ENCODE measurements at regions not wholly inside any gene's neighbourhood (a gene's known extent, or its start where the extent isn't known, plus 50 kb on each side); places are given as distances from the start of the nearest gene placed in this dataset.

DNA sequence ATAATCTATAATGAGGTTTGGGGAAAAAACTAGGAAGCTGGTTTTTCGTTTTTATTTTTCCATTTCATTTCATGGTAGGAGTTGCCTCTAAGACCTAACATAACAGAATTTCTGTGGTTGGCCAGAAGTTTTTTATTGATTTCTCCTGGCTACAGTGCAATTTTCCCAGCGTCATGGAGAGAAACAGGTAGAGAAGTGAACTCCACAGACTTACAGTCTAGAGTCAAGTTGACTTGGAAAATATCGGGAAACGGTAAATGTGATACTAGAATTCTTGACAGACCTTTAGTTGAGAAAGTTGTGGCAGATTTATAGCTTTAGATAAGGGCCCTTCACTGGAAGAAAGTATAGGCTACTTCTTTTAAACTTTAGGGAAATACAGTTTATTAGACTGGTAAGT is 238.3 kb downstream of the DOK5 start:
- no peak for DNase-seq

DNA sequence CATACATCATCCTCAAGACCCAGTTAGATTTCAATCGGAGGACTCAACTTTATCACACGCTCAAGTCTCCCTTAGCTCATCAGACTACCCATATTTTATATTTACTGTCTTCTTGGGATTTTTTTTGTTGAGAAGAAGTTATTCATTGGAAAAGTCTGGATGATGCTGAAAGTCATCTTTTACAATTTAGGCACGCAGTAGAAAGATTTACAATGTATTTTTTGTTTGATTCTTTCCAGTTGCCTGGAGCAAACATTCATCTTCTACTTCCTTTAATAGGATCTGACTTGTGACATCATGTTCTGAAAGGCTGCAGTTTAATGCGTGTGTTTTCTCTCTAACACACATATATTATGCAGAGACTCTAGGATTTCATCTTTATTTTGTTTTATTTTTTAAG is 235.7 kb downstream of the DOK5 start:
- no peak for DNase-seq

DNA sequence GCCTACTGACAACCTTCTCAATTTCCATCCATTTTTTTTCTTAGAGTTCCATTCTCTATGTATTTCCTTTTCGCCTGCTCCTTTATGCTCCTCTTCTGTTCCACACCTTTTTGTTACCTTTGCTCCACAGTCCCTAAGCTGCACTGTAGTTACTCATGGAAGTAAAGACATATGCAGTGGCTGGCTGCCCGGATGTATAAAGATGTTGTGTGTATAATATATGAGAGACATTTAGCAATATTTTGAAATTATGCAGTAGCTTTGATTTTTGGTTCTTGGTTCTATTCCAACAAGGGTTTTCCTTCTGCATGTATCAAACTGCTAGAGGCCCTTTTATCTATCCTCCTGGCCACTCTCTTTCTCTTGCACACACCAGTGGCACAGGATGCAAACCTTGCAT is 234.9 kb downstream of the DOK5 start:
- no peak for DNase-seq

DNA sequence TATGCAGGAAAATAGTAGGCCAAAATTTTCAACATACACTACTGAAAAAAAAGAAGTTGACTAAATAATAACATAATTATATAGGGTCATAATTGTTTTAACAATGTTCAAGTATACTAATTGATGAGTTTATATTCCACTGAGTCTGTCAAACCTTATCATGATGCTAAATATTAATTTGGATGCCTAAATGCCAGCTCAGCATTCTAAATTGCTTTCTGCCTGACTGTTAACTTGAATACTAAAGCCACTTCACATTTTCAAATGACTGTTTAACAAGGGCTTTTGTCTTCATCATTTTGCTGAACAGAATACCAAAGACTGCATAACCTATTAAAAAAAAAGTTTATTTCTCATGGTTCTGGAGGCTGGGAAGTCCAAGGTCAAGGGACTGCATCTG is 232.8 kb downstream of the DOK5 start:
- DNase-seq = no peak

DNA sequence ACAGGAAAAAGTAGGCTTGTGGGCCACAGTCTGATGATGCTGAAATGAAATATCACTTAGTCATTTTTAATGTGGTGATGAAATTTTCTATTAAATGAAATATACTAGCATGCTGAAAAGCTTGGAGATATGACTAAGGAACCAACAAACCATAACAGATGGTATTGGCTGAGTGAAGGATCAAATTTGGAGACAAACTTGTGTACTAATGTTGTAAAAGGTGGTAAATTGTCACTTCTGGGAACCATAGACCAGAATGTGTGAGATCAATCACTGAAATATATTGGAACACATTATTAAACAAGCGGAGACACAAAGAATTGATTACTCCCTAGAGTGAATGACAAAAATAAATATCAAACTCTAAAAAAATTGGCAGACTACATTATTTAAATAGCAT is 232.4 kb downstream of the DOK5 start:
- no peak for DNase-seq

DNA sequence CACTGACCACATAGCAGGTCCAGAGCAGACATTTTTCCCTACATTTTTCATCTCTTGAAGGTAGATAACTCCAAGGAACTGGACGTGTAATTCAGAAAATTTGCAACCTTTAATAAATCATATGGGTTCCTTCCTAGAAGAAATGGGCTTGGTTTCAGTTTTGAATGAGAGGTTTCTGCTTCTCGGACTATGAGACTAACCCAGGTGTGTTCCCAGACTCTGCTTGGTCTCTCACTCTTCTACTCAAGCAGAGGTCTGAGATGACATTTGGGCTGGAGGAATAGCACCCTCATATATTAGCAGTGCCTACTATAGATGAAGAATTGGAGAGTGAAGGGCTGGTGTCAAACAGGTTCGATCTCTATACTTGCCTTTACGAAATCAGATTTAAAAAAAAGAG is 231.2 kb downstream of the DOK5 start:
- DNase-seq = no peak

DNA sequence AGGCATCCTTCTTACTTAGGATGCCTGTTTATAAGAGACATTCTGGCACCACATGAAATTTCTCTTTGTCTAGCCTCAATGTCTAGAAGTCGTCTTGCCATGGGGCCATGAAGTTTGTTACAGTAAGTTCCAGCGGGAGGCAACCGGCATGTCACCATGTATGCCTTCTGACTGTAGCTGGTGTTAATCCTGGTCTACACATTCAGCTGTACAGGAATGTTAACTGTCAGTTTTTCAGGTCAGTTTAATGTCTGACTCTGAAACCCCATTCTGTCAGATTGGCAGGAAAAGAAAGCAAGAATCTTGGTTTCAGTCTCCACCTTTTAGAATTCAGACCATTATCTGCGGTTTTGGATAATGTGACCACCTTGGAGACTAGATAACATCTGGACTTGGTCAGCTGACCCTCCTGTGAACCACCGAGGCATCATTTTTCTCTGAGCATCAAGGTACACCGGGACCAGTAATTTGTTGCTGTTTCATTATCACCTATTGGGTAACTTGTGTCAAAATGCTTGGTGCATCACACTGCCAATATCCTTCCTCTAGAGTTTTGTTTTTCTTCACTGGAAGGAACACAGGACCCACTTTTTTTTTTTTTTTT is 228.7 kb downstream of the DOK5 start:
- DNase-seq = no peak
